ENCODE measurements at regions not wholly inside any gene's neighbourhood (a gene's known extent, or its start where the extent isn't known, plus 50 kb on each side); places are given as distances from the start of the nearest gene placed in this dataset.
A peak's percentile ranks its signal among the peaks of the same experiment; 100 is the strongest.

DNA sequence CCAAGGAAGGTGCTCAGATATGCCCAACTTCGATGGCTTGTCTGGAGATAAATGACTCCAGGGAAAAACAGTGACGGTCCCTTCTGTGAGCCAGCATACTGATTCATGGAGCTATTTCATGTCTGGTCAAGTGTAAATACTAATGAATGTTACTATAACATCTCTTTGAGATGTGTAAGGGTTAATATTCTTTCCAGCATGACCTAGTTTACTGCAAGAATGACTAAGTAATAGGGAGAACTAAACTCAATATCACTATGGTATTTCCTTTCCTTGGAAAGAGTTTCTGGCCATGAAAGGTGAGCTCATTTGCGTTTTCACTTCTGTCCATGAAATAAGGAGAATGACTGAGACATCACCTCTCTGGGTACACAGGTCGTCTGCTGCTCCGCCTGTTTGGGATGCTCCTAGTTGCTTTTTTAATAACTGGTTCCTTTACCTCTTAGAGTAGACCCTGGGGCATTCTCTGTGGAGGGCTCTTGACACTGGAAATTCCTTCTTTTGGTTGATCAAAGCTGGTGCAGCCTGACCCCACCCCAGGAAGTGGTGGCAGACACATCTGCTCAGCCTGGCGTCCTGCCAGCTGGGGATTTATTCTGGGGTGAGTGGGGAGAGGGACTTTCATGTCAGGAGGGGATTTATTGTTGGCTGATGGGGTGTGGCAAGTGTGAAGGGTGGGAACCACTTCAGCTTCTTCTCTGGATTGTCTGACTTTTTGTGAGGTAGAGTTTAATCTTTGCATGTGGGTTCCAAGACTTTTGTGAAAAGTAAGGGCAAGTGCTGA lies 250.0 kb upstream of the MPDZ start:
- TF ChIP-seq, protein P1, sequence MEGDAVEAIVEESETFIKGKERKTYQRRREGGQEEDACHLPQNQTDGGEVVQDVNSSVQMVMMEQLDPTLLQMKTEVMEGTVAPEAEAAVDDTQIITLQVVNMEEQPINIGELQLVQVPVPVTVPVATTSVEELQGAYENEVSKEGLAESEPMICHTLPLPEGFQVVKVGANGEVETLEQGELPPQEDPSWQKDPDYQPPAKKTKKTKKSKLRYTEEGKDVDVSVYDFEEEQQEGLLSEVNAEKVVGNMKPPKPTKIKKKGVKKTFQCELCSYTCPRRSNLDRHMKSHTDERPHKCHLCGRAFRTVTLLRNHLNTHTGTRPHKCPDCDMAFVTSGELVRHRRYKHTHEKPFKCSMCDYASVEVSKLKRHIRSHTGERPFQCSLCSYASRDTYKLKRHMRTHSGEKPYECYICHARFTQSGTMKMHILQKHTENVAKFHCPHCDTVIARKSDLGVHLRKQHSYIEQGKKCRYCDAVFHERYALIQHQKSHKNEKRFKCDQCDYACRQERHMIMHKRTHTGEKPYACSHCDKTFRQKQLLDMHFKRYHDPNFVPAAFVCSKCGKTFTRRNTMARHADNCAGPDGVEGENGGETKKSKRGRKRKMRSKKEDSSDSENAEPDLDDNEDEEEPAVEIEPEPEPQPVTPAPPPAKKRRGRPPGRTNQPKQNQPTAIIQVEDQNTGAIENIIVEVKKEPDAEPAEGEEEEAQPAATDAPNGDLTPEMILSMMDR (IDR thresholded peaks at IDR 0.05; ENCODE audit: low read depth, low read length): no peak
- in situ Hi-C loops (cut with HindIII; ENCODE audit: low sequenced_read_pairs): no loop called here
- no peak for DNase-seq (ENCODE audit: low read depth, low spot score)

DNA sequence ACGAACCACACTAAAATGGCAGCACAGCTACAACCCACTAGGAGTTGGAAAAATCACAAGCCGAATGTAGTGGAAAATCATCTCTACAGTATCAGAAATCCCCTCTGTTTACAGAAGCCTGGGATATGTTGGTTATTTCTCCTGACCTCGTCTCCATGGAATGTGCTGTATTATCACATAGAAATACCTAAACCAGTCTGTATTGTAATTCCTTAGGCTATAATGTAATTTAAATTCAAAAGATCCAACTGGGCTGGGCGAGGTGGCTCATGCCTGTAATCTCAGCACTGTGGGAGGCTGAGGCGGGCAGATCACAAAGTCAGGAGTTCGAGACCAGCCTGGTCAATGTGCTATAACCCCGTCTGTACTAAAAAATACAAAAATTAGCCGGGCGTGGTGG lies 244.8 kb upstream of the MPDZ start:
- TF ChIP-seq, protein P1 (IDR thresholded peaks at IDR 0.05; ENCODE audit: low read depth, low read length): no peak
- H3K4me3 ChIP-seq (ENCODE audit: low read depth, low read length): no peak overlapping the region
- DNase-seq (ENCODE audit: low read depth, low spot score): peak; percentile 19
- in situ Hi-C loops (cut with HindIII; ENCODE audit: low sequenced_read_pairs): no loop called here

More for the DNA sequence above, 250.0 kb upstream of the MPDZ start:
- H3K4me3 ChIP-seq (ENCODE audit: low read depth, low read length): no peak overlapping the region

DNA sequence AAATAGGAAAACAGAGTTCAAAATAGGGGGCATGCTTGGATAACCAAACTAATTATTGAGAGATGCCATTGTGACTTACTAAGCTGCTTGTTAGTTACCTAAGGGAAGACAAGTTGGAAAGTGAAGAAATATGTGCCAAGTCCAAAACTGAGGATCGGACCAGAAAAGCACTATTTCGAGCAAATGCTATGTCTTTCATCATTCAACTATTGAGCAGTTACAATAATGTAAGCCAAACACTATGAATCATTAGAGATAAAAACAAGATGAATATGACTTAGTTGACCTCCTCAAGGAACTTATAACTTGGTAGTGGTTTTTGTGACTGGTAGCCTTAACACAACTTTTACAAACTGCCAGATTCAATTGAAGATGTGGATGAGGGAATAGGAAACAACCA lies 240.6 kb upstream of the MPDZ start:
- in situ Hi-C loops (cut with HindIII; ENCODE audit: low sequenced_read_pairs): no loop called here
- TF ChIP-seq, protein P1 (IDR thresholded peaks at IDR 0.05; ENCODE audit: low read depth, low read length): no peak
- no peak for DNase-seq (ENCODE audit: low read depth, low spot score)
- H3K4me3 ChIP-seq (ENCODE audit: low read depth, low read length): no peak overlapping the region

DNA sequence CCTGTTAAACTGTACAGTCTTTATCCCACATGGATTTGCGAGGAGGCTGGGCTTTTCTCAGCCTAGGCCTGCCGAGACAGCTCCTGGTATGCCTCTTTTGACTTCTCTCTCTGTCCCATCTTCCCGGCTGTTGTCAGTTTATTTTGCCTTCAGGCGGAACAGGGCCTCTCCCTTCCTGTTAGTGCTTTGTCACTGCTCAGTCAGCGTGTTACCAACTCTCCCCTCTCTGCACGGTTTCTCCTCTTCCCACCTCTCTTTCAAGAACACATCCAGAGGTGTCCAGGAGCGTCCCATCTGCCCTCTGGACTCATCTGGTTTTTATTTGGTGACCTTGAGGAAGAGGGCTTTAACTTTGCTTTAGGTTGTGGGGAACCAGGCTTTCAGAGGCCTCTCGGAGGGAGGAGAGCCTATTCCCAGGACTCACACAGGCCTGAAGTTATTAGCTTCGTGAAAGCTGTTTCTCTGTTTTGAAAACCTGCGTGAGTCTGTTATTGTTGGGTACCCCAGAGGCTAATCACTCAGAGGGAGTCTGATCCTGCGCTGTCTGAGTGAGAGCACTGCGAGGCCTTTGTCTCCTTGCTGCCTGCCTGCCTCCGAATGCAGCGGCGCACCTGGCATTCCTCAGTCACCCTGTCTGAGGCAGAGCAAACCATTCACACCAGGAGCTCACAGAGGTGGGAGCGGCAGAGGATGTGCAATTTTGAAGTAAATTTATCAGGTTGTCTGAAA lies 234.4 kb upstream of the MPDZ start:
- in situ Hi-C loops (cut with HindIII; ENCODE audit: low sequenced_read_pairs): no loop called here
- peak; percentile 37 for DNase-seq (ENCODE audit: low read depth, low spot score)
- no peak overlapping the region for H3K4me3 ChIP-seq (ENCODE audit: low read depth, low read length)
- TF ChIP-seq, protein P1 (IDR thresholded peaks at IDR 0.05; ENCODE audit: low read depth, low read length): no peak

DNA sequence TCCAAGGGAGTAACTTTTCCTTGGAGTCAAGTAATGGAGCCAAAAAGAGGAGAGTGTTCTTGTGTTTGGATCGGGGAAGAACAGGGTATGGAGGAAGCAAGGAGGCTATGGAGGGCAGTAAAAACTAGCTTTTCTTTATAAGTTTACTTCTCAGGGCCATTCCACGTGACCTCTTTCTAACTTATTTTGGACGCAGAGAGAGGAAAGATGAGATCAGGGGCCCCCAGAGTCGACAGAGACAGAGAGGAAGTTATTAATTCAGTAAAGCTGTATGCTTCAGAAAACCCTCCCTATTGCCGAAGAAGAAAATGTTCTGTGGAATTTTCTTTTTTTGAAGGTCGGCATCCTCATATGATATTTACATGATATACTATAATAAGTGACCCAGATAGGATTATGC lies 233.8 kb upstream of the MPDZ start:
- in situ Hi-C loops (cut with HindIII; ENCODE audit: low sequenced_read_pairs): no loop called here
- peak; percentile 23 for DNase-seq (ENCODE audit: low read depth, low spot score)
- TF ChIP-seq, protein P1 (IDR thresholded peaks at IDR 0.05; ENCODE audit: low read depth, low read length): no peak
- H3K4me3 ChIP-seq (ENCODE audit: low read depth, low read length): no peak overlapping the region

DNA sequence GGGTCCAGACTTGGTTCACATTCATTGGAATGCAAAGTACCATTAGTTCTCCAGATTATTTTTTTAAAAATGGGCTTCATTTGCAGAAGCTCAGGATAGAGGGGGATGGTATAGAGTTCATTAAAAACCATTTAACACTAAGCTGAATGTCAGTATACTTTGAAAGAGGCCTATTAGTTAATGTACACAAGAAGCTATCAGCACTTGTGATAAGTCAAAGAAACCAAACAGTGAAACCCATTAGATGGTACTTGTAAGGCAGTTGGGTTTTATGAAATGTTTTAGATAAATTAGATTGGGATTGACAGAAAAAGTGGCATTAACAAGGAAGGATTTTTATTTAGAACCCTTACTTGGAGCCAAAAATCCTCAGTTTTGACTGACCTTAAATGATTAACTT lies 229.2 kb upstream of the MPDZ start:
- no peak for DNase-seq (ENCODE audit: low read depth, low spot score)
- in situ Hi-C loops (cut with HindIII; ENCODE audit: low sequenced_read_pairs): no loop called here
- TF ChIP-seq, protein P1 (IDR thresholded peaks at IDR 0.05; ENCODE audit: low read depth, low read length): no peak
- H3K4me3 ChIP-seq (ENCODE audit: low read depth, low read length): no peak overlapping the region

Data from astrocyte of the spinal cord (primary cell).